Neural progenitor cell (in vitro differentiated cells): ENCODE measurements at regions not wholly inside any gene's neighbourhood (a gene's known extent, or its start where the extent isn't known, plus 50 kb on each side); places are given as distances from the start of the nearest gene placed in this dataset.

Experiments
- DNase-seq: peaks from one replicate; pipeline ENCODE4 v3.0.0-alpha.2; 2016; ENCODE audit warnings: low spot score
- H2AFZ ChIP-seq: fragments of 200-600 bp; sonication (generic); replicated peaks from 2 replicates; pipeline ENCODE4 v1.6.1; 2016; ENCODE audit warnings: antibody characterized with exemption
- H3F3A ChIP-seq: fragments of 200-600 bp; sonication (generic); 2 replicates; pipeline ENCODE4 v1.6.1; 2016; ENCODE audit warnings: antibody characterized with exemption, low read depth
- H3K27ac ChIP-seq: fragments of 200-600 bp; sonication (generic); 2 replicates; pipeline ENCODE4 v1.5.1; 2016; ENCODE audit warnings: mild to moderate bottlenecking
- H3K27me3 ChIP-seq: fragments of 200-600 bp; sonication (generic); 2 replicates; pipeline ENCODE4 v1.6.1; 2016; ENCODE audit warnings: mild to moderate bottlenecking, moderate library complexity
- H3K36me3 ChIP-seq: fragments of 200-600 bp; sonication (generic); 2 replicates; pipeline ENCODE4 v1.5.1; 2016
- H3K4me1 ChIP-seq: fragments of 200-600 bp; sonication (generic); 2 replicates; pipeline ENCODE4 v1.6.1; 2016; ENCODE audit warnings: mixed run types
- H3K4me2 ChIP-seq: fragments of 200-600 bp; sonication (generic); 2 replicates; pipeline ENCODE4 v1.6.1; 2016
- H3K4me3 ChIP-seq: fragments of 200-600 bp; sonication (generic); 2 replicates; pipeline ENCODE4 v1.5.1; 2016
- H3K79me2 ChIP-seq: fragments of 200-600 bp; sonication (generic); 2 replicates; pipeline ENCODE4 v1.6.1; 2016; ENCODE audit warnings: low read depth
- H3K9ac ChIP-seq: fragments of 200-600 bp; sonication (generic); 2 replicates; pipeline ENCODE4 v1.6.1; 2016
- H3K9me3 ChIP-seq: fragments of 200-600 bp; sonication (generic); 2 replicates; pipeline ENCODE4 v1.5.1; 2016; ENCODE audit warnings: low read depth
- H4K20me1 ChIP-seq: fragments of 200-600 bp; sonication (generic); 2 replicates; pipeline ENCODE4 v1.6.1; 2016; ENCODE audit warnings: low read depth
- H3K27ac Mint-ChIP-seq: 3 replicates; pipeline ENCODE4 v1.8.0; 2021; ENCODE audit warnings: mixed read lengths
- H3K27me3 Mint-ChIP-seq: 2 replicates; pipeline ENCODE4 v1.8.0; 2022; ENCODE audit warnings: low read depth, mild to moderate bottlenecking, inconsistent platforms, moderate library complexity, mixed read lengths; ENCODE audit not compliant: insufficient read depth
- H3K36me3 Mint-ChIP-seq: 3 replicates; pipeline ENCODE4 v1.8.0; 2021; ENCODE audit warnings: mixed read lengths
- H3K4me1 Mint-ChIP-seq: 3 replicates; pipeline ENCODE4 v1.8.0; 2021; ENCODE audit warnings: mixed read lengths
- H3K4me3 Mint-ChIP-seq: 3 replicates; pipeline ENCODE4 v1.8.0; 2021; ENCODE audit warnings: mild to moderate bottlenecking, moderate library complexity, mixed read lengths
- H3K9me3 Mint-ChIP-seq: 3 replicates; pipeline ENCODE4 v1.8.0; 2020; ENCODE audit warnings: mixed read lengths
- CTCF ChIP-seq: fragments of 200-600 bp; sonication (generic); IDR thresholded peaks from 2 replicates; pipeline ENCODE4 v1.5.1; 2017; ENCODE audit warnings: antibody characterized with exemption, mild to moderate bottlenecking
- EZH2 ChIP-seq: fragments of 200-600 bp; sonication (generic); IDR thresholded peaks from 2 replicates; pipeline ENCODE4 v1.6.1; 2017; ENCODE audit warnings: antibody characterized with exemption, mild to moderate bottlenecking, moderate library complexity
- EZH2phosphoT487 ChIP-seq: fragments of 200-600 bp; sonication (generic); IDR thresholded peaks from 2 replicates; pipeline ENCODE4 v1.6.1; 2017; ENCODE audit warnings: antibody characterized with exemption

- H3K27ac Mint-ChIP-seq: no peak overlapping the region
- H3K4me1 Mint-ChIP-seq: no peaks in the 10 kb centered on the region
- Histone ChIP-seq H3K4me2 (no peak overlapping the region), H3K36me3 (no peaks in the 10 kb centered on the region), H4K20me1 (no peaks in the 10 kb centered on the region), H3F3A (no peaks in the 10 kb centered on the region), H3K27me3 (no peaks in the 10 kb centered on the region), H3K4me3 (no peak overlapping the region), H3K4me1 (no peaks in the 10 kb centered on the region), H3K9me3 (no peaks in the 10 kb centered on the region), H2AFZ (no peak overlapping the region), H3K9ac (no peak overlapping the region), H3K27ac (no peak overlapping the region), H3K79me2 (no peaks in the 10 kb centered on the region)
- no peaks in the 10 kb centered on the region for H3K36me3 Mint-ChIP-seq
- no peaks in the 10 kb centered on the region for H3K27me3 Mint-ChIP-seq
- H3K9me3 Mint-ChIP-seq: no peaks in the 10 kb centered on the region
- no peak for DNase-seq
- TF ChIP-seq EZH2 (no peak), EZH2phosphoT487 (no peak), CTCF (no peak)
- no peak overlapping the region for H3K4me3 Mint-ChIP-seq
Observed at GRCh38 chr13:33450956-33451709, 165.6 kb upstream of the STARD13 start.

- TF ChIP-seq EZH2: no peak
- no peak for TF ChIP-seq EZH2phosphoT487
- Histone ChIP-seq H2AFZ (no peak overlapping the region), H3K4me2 (no peak overlapping the region), H4K20me1 (no peaks in the 10 kb centered on the region), H3K27ac (no peak overlapping the region), H3F3A (no peaks in the 10 kb centered on the region), H3K36me3 (no peaks in the 10 kb centered on the region), H3K79me2 (no peaks in the 10 kb centered on the region), H3K4me3 (no peak overlapping the region), H3K9me3 (no peaks in the 10 kb centered on the region), H3K27me3 (no peaks in the 10 kb centered on the region), H3K9ac (no peak overlapping the region), H3K4me1 (no peaks in the 10 kb centered on the region)
- Mint-ChIP-seq H3K4me1 (no peaks in the 10 kb centered on the region), H3K4me3 (no peak overlapping the region), H3K9me3 (no peaks in the 10 kb centered on the region), H3K27ac (no peak overlapping the region), H3K27me3 (no peaks in the 10 kb centered on the region), H3K36me3 (no peaks in the 10 kb centered on the region)
- no peak for DNase-seq
Observed at GRCh38 chr13:33452873-33453517, 167.4 kb upstream of the STARD13 start.

- Histone ChIP-seq H2AFZ (no peak overlapping the region), H3K36me3 (no peaks in the 10 kb centered on the region), H3K27me3 (no peaks in the 10 kb centered on the region), H4K20me1 (no peaks in the 10 kb centered on the region), H3K79me2 (no peaks in the 10 kb centered on the region), H3K4me3 (no peak overlapping the region), H3F3A (no peaks in the 10 kb centered on the region), H3K4me1 (no peaks in the 10 kb centered on the region), H3K27ac (no peak overlapping the region), H3K9ac (no peak overlapping the region), H3K4me2 (no peak overlapping the region), H3K9me3 (no peaks in the 10 kb centered on the region)
- H3K27ac Mint-ChIP-seq: no peak overlapping the region
- no peaks in the 10 kb centered on the region for H3K9me3 Mint-ChIP-seq
- H3K36me3 Mint-ChIP-seq: no peaks in the 10 kb centered on the region
- TF ChIP-seq EZH2 (no peak), EZH2phosphoT487 (no peak), CTCF (no peak)
- no peaks in the 10 kb centered on the region for H3K4me1 Mint-ChIP-seq
- no peaks in the 10 kb centered on the region for H3K27me3 Mint-ChIP-seq
- DNase-seq: no peak
- H3K4me3 Mint-ChIP-seq: no peak overlapping the region
Observed at GRCh38 chr13:33453936-33454335, 168.4 kb upstream of the STARD13 start.
